PFSK-1 (cell line): ENCODE measurements at regions not wholly inside any gene's neighbourhood (a gene's known extent, or its start where the extent isn't known, plus 50 kb on each side); places are given as distances from the start of the nearest gene placed in this dataset.

Experiments
- POLR2AphosphoS5 ChIP-seq: IDR thresholded peaks from 2 replicates; pipeline ENCODE4 v1.6.1; 2012; ENCODE audit warnings: low read depth, mild to moderate bottlenecking, control low read depth, low read length, moderate library complexity
- SIN3A ChIP-seq: IDR thresholded peaks from 2 replicates; pipeline ENCODE4 v1.6.1; 2012; ENCODE audit warnings: mild to moderate bottlenecking, low read length, moderate library complexity, borderline replicate concordance; ENCODE audit not compliant: insufficient read depth
- TAF1 ChIP-seq: IDR thresholded peaks from 2 replicates; pipeline ENCODE4 v1.6.1; 2012; ENCODE audit warnings: low read length, control low read depth, borderline replicate concordance; ENCODE audit not compliant: insufficient read depth

GRCh38 chr19:28453420-28453819 lies 759.5 kb downstream of the UQCRFS1 start:
- TF ChIP-seq POLR2AphosphoS5 (no peak), SIN3A (no peak), TAF1 (no peak)
